ENCODE measurements at regions not wholly inside any gene's neighbourhood (a gene's known extent, or its start where the extent isn't known, plus 50 kb on each side); places are given as distances from the start of the nearest gene placed in this dataset.
"Not testable (repeated sequence)": the region's sequence is repeated elsewhere in the genome, so short reads cannot be mapped to it uniquely, and the experiment has no call there.

GRCh38 chr4:55251896-55252295 is 94.1 kb upstream of the SRD5A3 start:
- DNase-seq = no peak

DNA sequence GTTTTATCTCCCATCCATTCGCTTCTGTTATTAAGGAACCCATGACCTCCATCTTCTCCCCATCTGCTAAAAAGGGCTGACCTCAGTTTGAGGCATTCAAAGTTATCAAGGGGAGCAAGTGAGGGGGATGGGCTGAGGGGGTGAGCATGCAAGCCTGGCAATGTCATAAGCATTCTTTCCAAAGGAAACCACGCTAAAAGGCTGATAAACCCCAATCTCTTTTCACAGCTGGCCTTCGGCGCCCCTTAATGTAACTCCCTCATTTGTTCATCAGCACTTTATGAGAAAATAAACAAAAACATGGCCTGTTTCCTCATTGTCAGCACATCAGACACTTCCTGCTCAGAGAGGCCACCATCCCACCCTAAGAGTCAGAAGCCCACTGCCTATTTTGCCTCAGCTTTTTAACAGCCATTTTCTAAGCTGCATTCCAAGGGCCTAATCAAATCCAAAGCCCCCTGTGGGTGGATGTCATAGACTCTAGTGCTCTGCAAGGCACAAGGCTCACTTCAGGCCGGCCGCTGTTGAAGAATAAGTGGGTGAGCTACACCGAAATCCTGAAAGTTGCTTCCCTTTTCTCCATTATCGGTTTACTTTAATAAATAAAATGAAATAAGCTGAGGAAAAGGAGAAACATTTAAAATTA is 92.0 kb upstream of the SRD5A3 start:
- no peak for DNase-seq

DNA sequence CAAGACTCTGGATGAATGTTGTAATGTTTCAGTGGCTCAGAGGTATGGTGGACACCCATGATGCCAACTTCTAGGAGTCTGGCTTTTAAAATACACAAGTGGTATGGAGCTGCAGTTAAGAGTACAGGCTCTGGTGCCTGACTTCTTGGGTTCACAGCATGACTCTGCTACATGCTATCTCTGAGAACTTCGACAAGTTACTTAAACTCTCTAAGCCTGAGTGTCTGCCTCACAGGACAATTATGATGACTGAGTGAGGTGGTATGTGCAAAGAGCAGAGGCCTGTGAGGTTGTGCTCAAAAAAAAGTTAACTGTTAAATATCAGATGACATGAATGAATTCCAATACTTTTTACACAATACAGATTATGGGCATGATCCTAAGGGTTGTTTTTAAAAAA is 90.9 kb upstream of the SRD5A3 start:
- no peak for DNase-seq

DNA sequence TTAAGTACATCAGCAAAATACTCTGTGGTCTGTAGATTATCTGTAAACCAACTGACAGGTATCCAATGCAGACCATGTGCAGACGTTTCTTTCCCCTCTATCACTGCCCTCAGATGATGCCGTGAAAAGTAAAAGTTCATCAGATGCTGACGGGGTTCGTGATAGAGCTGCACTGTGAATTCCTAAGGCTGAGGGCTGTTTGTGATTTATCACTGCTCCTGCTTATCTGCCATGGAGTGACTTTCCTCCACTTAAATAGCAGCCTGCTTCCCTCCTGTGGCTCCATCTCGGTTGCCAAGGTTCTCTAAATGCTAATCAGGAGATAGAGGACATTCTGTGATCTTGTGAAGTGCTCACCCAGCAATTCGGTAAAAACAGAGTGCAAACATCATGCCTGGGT is 89.3 kb upstream of the SRD5A3 start:
- no peak for DNase-seq

DNA sequence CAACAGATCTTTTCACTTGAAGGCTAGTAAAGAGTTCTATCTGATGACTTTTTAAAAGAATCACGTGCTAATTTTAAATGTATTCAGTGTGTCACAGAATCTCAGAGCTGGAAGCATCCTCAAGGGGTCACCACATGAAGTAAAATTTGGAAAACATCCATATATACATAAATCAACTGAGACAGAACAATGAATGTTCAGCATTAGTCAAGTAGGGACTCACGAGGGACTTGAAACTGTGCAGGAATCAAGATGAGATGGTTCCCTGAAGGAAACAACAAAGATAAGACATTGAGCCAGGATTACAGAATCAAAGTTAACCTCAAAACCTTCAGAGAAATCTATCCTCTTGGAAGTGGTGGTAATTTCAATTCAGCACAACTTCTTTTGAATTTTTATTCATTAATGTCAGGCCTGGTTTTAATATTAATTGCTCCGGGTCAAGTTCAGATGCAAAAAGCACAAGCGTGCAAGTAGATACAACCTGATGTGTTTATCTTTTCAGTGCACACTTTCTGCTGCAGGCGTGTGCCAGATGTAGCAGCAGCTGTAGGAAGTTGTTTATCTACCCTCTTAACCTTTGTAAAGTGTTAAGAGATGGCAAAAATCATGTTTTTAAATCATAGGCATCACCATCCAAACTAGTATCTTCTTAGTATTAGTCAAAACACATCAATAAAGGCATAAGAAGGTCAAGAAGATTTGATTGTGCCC is 87.7 kb upstream of the SRD5A3 start:
- no peak for DNase-seq

GRCh38 chr4:55259294-55259693 is 86.7 kb upstream of the SRD5A3 start:
- no peak for DNase-seq

DNA sequence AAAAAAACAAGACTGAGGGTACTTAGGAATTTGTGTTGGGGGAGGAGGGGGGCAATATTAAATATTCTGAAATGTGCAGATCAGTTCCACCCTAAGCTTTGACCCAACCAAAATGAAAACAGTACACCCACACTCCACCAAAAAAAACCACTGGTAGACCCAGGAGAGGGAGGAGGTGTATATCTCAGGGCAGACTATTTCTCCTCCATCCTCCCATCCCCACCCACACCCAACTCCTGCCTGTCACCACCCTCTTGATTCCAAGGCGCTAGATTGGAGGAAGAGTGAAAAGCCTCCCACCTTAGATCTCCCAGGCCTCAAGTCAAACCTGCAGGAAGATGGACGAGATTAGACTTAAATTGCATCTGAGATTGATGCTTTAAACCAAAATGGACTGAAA is 76.6 kb upstream of the SRD5A3 start:
- no peak for DNase-seq

GRCh38 chr4:55269995-55270394 is 76.0 kb upstream of the SRD5A3 start:
- no peak for DNase-seq

DNA sequence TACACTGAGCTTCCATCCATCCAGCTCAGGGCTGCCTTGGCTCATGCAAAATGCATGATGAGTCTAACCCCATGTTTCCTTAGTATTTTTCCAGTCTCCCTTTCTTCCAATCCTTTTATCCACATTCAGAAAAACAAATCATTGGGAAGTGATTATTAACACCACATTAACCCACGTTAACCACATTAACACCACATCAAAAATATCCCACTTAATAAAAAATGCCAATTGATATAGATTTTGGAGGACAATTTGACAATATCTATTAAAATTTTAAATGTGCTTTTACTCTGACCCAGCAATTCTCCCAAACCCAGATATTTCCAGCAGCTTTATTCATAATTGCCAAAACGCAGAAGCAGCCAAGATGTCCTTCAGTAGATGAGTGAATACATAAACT is 75.6 kb upstream of the SRD5A3 start:
- DNase-seq = no peak

GRCh38 chr4:55272102-55272501 is 73.9 kb upstream of the SRD5A3 start:
- DNase-seq = no peak

DNA sequence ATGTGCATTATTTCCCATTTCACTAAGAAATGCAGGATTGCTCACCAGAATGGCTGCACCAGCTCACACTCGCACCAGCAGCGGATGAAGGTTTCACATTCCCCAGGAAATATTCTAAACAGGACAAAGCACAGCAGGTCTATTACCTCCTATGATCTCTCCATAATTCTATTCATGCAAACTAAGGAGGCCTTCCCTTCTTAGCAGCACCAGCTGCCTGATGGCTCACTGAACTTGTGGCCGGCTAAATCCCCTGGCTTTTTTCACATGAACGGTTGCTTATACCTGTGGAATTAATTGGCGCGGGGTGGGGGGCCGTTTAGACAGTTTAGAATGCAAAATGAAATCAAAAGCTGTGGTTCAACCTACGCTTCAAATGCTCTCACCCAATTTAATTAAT is 73.5 kb upstream of the SRD5A3 start:
- no peak for DNase-seq

DNA sequence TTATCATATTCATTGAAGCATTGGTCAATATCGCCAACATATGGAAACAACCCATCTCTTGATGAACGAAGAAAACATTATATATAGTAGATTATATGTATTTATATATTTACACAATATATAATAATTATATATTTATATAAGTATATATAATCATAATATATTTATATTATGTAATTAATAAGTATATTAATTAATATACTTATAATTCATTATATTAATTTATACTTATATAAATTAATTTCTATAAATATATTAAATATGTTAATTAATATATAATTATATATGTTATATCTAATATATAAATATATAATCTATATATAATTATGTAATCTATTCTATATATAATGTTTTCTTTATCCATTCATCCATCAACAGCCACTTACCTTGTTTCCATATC is 69.0 kb upstream of the SRD5A3 start:
- DNase-seq = no peak

DNA sequence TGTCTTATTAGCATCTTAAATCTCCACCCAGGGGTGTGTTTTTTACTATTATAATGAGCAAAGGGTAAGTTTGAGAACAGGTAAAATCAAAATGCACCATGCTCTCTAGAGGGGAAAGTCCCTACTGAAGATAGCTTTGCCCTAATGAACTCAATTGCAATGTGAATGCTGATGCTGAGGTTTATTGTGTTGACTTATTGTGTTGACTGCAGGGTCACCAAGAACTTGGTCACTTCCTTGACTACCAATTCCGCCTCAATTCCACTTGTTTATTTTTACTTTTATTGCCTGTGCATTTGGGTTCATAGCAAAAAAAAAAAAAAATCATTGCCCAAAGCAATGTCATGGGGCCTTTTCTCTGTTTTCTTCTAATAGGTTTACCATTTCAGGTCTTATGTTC is 67.7 kb upstream of the SRD5A3 start:
- DNase-seq = no peak

DNA sequence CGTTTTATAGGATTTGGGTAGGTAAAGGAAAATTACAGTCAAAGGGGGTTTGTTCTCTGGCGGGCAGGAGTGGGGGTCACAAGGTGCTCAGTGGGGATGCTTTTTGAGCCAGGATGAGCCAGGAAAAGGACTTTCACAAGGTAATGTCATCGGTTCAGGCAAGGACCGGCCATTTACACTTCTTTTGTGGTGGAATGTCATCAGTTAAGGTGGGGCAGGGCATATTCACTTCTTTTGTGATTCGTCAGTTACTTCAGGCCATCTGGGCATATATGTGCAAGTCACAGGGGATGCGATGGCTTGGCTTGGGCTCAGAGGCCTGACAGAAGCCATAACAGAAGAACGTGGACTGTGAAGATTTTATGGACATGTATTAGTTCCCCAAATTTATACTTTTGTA is 65.6 kb upstream of the SRD5A3 start:
- DNase-seq = not testable (repeated sequence)

DNA sequence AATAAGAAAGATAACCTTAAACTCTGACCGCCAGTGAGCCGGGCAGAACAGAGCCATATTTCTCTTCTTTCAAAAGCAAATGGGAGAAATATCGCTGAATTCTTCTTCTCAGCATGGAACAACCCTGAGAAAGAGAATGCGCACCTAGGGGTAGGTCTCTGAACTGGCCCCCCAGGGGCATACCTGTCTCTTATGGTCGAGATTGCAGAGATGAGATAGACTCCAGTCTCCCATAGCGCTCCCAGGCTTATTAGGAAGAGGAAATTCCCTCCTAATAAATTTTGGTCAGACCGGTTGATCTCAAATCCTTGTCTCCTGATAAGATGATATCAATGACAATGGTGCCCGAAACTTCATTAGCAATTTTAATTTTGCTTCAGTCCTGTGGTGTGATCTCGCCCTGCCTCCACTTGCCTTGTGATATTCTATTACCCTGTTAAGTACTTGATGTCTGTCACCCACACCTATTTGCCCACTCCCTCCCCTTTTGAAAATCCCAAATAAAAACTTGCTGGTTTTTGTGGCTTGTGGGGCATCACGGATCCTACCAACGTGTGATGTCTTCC is 64.8 kb upstream of the SRD5A3 start:
- DNase-seq = not testable (repeated sequence)

- DNase-seq = no peak
These were observed 61.7 kb upstream of the SRD5A3 start for GRCh38 chr4:55284331-55284730.

- no peak for DNase-seq
These were observed 54.8 kb upstream of the SRD5A3 start for GRCh38 chr4:55291227-55291640.

GRCh38 chr4:55296096-55296495 is 49.9 kb upstream of the SRD5A3 start:
- DNase-seq = no peak
